A673 (cell line): ENCODE measurements at regions not wholly inside any gene's neighbourhood (a gene's known extent, or its start where the extent isn't known, plus 50 kb on each side); places are given as distances from the start of the nearest gene placed in this dataset.

Experiments used
- CTCF ChIP-seq: fragments of 300-800, 200-600 bp; sonication (generic); conservative IDR thresholded peaks from 2 replicates; pipeline ENCODE4 v1.5.1; 2017; ENCODE audit warnings: low read depth, mild to moderate bottlenecking, antibody characterized with exemption, low read length, moderate library complexity, mixed read lengths
- EZH2 ChIP-seq: fragments of 200-600 bp; sonication (generic); IDR thresholded peaks from 2 replicates; pipeline ENCODE4 v1.6.1; 2017; ENCODE audit warnings: borderline replicate concordance, low read depth, mild to moderate bottlenecking, mixed read lengths, antibody characterized with exemption, low read length; ENCODE audit not compliant: poor library complexity, severe bottlenecking

- TF ChIP-seq CTCF, result no peak
- TF ChIP-seq EZH2, result no peak
These were observed 92.1 kb downstream of the MYCN start for GRCh38 chr2:16032282-16033031.
